ENCODE measurements at regions not wholly inside any gene's neighbourhood (a gene's known extent, or its start where the extent isn't known, plus 50 kb on each side); places are given as distances from the start of the nearest gene placed in this dataset.

GRCh38 chr4:179976777-179977176 lies 2266.4 kb upstream of the TENM3 start:
- H3K4me3 ChIP-seq (replicated peaks; ENCODE audit: low read depth, low read length) = no peak overlapping the region
- no peak for TF ChIP-seq CTCF (IDR thresholded peaks at IDR 0.05; ENCODE audit: low read length, missing control alignments)
- no peak for DNase-seq (ENCODE audit: low read depth)

GRCh38 chr4:179977378-179977777 lies 2265.8 kb upstream of the TENM3 start:
- DNase-seq (ENCODE audit: low read depth) = no peak
- no peak overlapping the region for H3K4me3 ChIP-seq (replicated peaks; ENCODE audit: low read depth, low read length)
- no peak for TF ChIP-seq CTCF (IDR thresholded peaks at IDR 0.05; ENCODE audit: low read length, missing control alignments)

GRCh38 chr4:179981161-179981560 lies 2262.0 kb upstream of the TENM3 start:
- no peak for DNase-seq (ENCODE audit: low read depth)
- no peak for TF ChIP-seq CTCF (IDR thresholded peaks at IDR 0.05; ENCODE audit: low read length, missing control alignments)
- H3K4me3 ChIP-seq (replicated peaks; ENCODE audit: low read depth, low read length) = no peak overlapping the region

GRCh38 chr4:179989975-179990374 lies 2253.2 kb upstream of the TENM3 start:
- no peak for DNase-seq (ENCODE audit: low read depth)
- H3K4me3 ChIP-seq (replicated peaks; ENCODE audit: low read depth, low read length) = no peak overlapping the region
- no peak for TF ChIP-seq CTCF (IDR thresholded peaks at IDR 0.05; ENCODE audit: low read length, missing control alignments)

GRCh38 chr4:180009316-180009715 lies 2233.9 kb upstream of the TENM3 start:
- no peak for TF ChIP-seq CTCF (IDR thresholded peaks at IDR 0.05; ENCODE audit: low read length, missing control alignments)
- no peak for DNase-seq (ENCODE audit: low read depth)
- no peak overlapping the region for H3K4me3 ChIP-seq (replicated peaks; ENCODE audit: low read depth, low read length)

GRCh38 chr4:180028682-180029081 lies 2214.5 kb upstream of the TENM3 start:
- TF ChIP-seq CTCF (IDR thresholded peaks at IDR 0.05; ENCODE audit: low read length, missing control alignments) = no peak
- peak; percentile 1 for DNase-seq (ENCODE audit: low read depth)
- H3K4me3 ChIP-seq (replicated peaks; ENCODE audit: low read depth, low read length) = no peak overlapping the region

- TF ChIP-seq CTCF (IDR thresholded peaks at IDR 0.05; ENCODE audit: low read length, missing control alignments) = no peak
Measured at GRCh38 chr4:180031330-180031729, 2211.9 kb upstream of the TENM3 start.

More at GRCh38 chr4:180031330-180031729, 2211.9 kb upstream of the TENM3 start:
- H3K4me3 ChIP-seq (replicated peaks; ENCODE audit: low read depth, low read length) = no peak overlapping the region
- DNase-seq (ENCODE audit: low read depth) = no peak
